AG09319 (cell line): ENCODE measurements at regions not wholly inside any gene's neighbourhood (a gene's known extent, or its start where the extent isn't known, plus 50 kb on each side); places are given as distances from the start of the nearest gene placed in this dataset.
A peak's percentile ranks its signal among the peaks of the same experiment; 100 is the strongest.

ENCODE experiments used
- DNase-seq: peaks from one replicate; pipeline ENCODE4 v3.0.0-alpha.2; 2010; ENCODE audit warnings: low read depth; ENCODE audit errors: extremely low read depth
- TF ChIP-seq, protein P1 (sequence below): IDR thresholded peaks from 2 replicates; pipeline ENCODE4 v1.5.1; 2011; ENCODE audit warnings: low read depth, mild to moderate bottlenecking, inconsistent platforms, low read length, moderate library complexity

DNA sequence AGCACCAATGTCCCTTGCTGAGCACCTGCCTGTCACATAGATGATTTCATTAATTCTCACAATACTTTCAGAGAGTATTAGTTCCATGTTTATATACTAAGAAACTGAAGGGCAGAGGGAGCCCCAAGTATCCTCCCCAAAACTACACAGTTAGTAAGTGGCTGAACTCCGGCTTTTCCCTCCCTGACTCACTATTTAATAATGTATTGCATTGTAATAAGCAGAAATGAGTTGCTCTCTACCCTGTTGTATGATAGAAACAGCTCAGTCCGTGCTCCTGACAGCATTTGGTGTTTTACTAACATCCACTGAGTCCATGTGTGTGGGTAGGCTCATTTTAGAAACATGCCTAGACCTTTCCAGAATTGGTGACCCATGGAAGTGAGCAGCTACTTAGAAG lies 76.8 kb downstream of the OLIG3 start:
- TF ChIP-seq, protein P1, sequence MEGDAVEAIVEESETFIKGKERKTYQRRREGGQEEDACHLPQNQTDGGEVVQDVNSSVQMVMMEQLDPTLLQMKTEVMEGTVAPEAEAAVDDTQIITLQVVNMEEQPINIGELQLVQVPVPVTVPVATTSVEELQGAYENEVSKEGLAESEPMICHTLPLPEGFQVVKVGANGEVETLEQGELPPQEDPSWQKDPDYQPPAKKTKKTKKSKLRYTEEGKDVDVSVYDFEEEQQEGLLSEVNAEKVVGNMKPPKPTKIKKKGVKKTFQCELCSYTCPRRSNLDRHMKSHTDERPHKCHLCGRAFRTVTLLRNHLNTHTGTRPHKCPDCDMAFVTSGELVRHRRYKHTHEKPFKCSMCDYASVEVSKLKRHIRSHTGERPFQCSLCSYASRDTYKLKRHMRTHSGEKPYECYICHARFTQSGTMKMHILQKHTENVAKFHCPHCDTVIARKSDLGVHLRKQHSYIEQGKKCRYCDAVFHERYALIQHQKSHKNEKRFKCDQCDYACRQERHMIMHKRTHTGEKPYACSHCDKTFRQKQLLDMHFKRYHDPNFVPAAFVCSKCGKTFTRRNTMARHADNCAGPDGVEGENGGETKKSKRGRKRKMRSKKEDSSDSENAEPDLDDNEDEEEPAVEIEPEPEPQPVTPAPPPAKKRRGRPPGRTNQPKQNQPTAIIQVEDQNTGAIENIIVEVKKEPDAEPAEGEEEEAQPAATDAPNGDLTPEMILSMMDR: no peak
- DNase-seq: no peak

DNA sequence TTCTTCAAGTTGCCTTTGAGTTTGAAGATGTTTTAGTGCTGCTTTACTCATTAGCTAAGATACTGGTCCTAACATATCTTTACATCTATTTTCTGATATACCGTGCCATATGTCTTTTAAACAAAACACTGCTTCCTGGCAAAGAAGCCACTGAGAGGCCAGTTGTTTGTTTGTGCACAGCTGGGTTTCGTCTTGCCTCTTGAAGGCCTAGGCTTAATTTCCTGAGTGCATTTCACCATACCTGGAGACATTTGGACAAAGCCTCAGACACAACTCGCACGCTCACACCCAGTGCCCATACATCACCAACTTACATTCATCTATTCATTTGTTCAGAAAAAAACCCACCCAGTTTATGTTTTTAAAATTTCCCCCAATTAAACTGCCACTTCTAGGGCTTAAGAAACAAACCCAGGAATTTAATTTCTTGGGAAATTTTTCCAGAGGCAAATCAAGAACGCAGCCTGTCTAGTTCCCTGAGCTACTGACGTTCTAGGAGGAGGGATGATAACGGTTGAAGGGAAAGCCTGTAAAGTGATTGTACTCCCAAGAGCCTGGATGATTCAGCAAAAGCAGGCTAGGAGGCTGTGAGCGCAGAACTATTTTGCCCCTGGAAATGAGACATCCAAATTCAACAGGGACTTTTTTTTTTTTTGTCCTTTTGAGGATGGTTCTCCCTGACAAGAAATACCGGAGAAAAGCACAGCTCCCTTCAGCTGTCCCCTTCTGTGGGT lies 77.7 kb downstream of the OLIG3 start:
- TF ChIP-seq, protein P1: no peak
- no peak for DNase-seq

DNA sequence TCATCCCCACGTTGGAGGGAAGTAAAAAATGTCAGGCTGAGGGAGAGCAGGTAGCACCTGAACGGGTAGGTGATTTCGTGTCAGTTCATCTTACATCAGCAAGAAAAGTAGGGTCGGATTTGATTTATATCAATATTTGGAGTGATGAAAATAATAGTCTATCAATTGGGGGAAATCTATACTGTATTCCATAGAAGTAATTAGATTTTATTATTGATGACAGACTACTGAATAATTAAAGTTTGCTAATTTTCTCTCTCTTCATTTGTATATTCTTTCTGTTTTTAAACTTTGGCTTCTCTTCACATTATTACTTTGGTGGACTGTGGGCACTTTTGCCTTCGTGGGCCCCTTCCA lies 78.4 kb downstream of the OLIG3 start:
- TF ChIP-seq, protein P1: no peak
- DNase-seq: no peak

DNA sequence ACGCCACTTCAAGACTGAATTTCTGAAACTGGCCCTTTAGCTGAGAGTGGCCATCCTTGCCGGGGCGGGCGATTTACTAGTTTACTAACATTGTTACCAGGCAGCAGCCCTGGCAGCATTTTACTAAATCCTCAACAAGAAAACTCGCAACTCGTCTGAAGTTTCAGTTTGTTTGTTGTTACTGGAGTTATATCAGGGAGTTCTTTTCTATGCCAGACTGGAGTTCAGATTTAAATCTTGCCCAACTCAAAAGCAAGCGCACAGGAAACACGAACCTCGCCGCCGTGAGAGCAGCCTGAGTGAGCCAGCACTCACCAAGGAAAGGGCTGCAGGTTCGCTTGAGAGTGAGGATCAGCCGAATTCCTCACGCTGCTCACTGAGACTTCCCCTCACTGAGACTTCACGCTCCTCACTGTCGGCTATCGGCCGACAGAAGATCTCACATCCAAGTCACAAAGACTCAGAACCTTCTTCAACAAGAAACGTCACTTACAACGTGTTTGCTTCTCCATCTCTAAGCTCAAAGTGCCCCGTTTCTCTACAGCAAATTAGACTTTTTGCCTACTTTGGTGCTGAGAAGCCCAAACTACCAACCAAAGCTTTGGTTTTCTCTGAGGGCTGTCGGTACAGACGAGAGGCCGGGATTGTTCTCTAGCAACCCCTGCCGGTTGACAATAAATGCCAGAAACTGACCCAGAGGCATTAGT lies 78.9 kb downstream of the OLIG3 start:
- peak; percentile 56 for DNase-seq
- TF ChIP-seq, protein P1: peak; percentile 85

DNA sequence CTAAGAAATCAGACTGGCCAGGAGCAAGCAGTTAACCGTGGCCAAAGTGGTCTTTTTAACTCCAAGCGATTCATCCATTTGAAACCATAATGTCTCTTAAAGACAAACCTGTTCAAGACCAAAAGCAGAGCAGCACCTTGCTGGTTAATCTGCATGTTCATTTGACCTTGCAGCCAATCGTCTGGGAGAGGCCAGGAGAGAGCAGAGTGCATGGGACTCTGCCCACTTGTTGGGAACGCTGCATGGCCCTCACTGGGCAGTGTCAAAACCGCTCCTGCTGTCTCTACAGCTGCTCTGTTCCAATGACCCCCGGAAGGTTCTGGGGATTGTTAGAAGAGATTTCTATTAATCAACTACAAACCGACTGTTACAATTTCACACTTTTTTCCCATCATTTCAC lies 79.6 kb downstream of the OLIG3 start:
- TF ChIP-seq, protein P1: no peak
- DNase-seq: no peak

DNA sequence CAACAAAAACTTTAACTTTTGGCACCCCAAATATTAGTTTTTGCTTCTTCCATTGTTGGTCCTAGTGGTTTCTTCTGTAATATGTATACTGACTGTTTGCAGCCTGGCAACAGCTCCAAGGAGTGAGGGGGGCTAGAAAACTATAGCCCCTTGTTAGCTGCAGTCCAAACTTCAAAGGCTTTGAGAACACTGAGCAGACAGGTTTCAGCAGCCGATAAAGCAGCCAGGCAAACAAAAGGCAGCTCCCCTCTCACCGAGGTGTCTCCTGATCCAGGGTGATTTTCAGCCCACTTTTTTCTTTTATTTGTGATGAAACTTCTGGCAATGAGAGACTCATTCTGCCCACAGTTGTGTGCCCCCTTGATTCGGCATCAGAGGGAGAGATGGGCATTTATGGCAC lies 80.7 kb downstream of the OLIG3 start:
- TF ChIP-seq, protein P1: no peak
- DNase-seq: no peak

DNA sequence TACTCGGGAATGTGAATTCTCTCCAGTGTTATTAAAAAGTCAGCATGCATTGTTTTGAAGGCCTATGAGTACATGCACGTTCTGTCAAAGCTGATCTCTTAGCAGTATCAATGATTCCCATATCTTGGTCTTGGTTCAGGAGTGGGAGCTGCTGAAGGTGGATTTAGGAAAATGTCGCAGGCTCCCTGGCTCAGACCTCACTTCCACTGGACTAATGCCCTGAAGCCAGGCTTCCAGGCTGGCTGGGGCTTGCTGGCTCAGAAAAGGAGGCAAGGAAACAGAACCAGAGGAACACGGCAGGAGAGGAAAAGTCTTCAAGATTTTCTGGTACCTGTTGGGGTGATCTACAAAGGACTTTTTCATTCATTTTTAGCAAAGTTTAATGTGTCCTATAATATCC lies 81.6 kb downstream of the OLIG3 start:
- TF ChIP-seq, protein P1: no peak
- DNase-seq: no peak
